B cell (primary cell): ENCODE measurements at regions not wholly inside any gene's neighbourhood (a gene's known extent, or its start where the extent isn't known, plus 50 kb on each side); places are given as distances from the start of the nearest gene placed in this dataset.

Source experiments
- ATAC-seq: fragments of 200-7000 bp; cut with Tn5 transposase; one replicate; pipeline ENCODE4 v1.10.0; 2021; ENCODE audit warnings: low read depth, mild to moderate bottlenecking, moderate number of reproducible peaks, moderate library complexity
- CTCF ChIA-PET: fragments of 350-600 bp; sonication (Branson Sonifier 250); formaldehyde crosslinking; loops from one replicate; lab custom pipeline; 2021; ENCODE audit warnings: antibody characterized with exemption, inconsistent platforms; lab: Charles Lee
- POLR2A ChIA-PET: fragments of 350-600 bp; sonication (Branson Sonifier 250); formaldehyde crosslinking; loops from one replicate; lab custom pipeline; 2021; ENCODE audit warnings: antibody characterized with exemption; lab: Charles Lee
- DNase-seq: peaks from one replicate; pipeline ENCODE4 v3.0.0; 2013
- H2AFZ ChIP-seq: 2 replicates; pipeline ENCODE4 v1.6.1; 2012; ENCODE audit warnings: mild to moderate bottlenecking, low read depth, low read length; ENCODE audit not compliant: insufficient read depth, poor library complexity, severe bottlenecking
- H3K27ac ChIP-seq, 2 donors: 1 replicate in 1 of 2; 2 replicates in 1 of 2; pipeline ENCODE4 v1.5.1; 2012 to 2013; ENCODE audit warnings: low read length in 2 of 2, mild to moderate bottlenecking in 2 of 2, moderate library complexity in 1 of 2
- H3K27me3 ChIP-seq, 4 experiments: fragments of 200-600 bp in 1 of 4; sonication (generic) in 1 of 4; replicated peaks in 1 of 4; 1 replicate in 2 of 4; 2 replicates in 2 of 4; pipeline versions ENCODE4 v1.6.1 to v1.7.0; 2013 to 2016; ENCODE audit warnings: low read length in 3 of 4, mild to moderate bottlenecking in 2 of 4, mixed read lengths in 1 of 4, moderate library complexity in 1 of 4; ENCODE audit not compliant: insufficient read depth in 4 of 4, control insufficient read depth in 3 of 4; ENCODE audit errors: control extremely low read depth in 1 of 4
- H3K36me3 ChIP-seq, 2 experiments: replicated peaks in 1 of 2; 1 replicate in 1 of 2; 2 replicates in 1 of 2; pipeline versions ENCODE4 v1.6.1 to v1.7.1; 2013; ENCODE audit warnings: low read length in 1 of 2; ENCODE audit not compliant: insufficient read depth in 2 of 2, control insufficient read depth in 1 of 2; ENCODE audit errors: control extremely low read depth in 1 of 2, extremely low read depth in 1 of 2
- H3K4me1 ChIP-seq, 2 donors: fragments of 200-600 bp in 1 of 2; sonication (generic) in 1 of 2; 1 replicate in 1 of 2; 2 replicates in 1 of 2; pipeline versions ENCODE4 v1.5.1 to v1.6.1; 2013 to 2017; ENCODE audit warnings: low read length in 2 of 2; ENCODE audit not compliant: control insufficient read depth in 2 of 2, insufficient read depth in 2 of 2
- H3K4me2 ChIP-seq: replicated peaks from 2 replicates; pipeline ENCODE3; 2012; ENCODE audit warnings: mild to moderate bottlenecking, low read depth, low read length; ENCODE audit not compliant: poor library complexity, severe bottlenecking
- H3K4me3 ChIP-seq, 5 experiments: fragments of 200-600 bp in 1 of 5; sonication (generic) in 1 of 5; 1 replicate in 3 of 5; 2 replicates in 2 of 5; pipeline versions ENCODE4 v1.5.1 to v1.7.0; 2011 to 2016; ENCODE audit warnings: low read length in 4 of 5, mild to moderate bottlenecking in 4 of 5, low read depth in 2 of 5, control low read depth in 1 of 5, moderate library complexity in 1 of 5; ENCODE audit not compliant: insufficient read depth in 1 of 5; ENCODE audit errors: control extremely low read depth in 1 of 5, extremely low read depth in 1 of 5
- H3K79me2 ChIP-seq: fragments of 200-600 bp; sonication (generic); one replicate; pipeline ENCODE4 v1.6.0; 2016; ENCODE audit warnings: low read length; ENCODE audit not compliant: control insufficient read depth, insufficient read depth
- H3K9ac ChIP-seq: fragments of 200-600 bp; sonication (generic); 2 replicates; pipeline ENCODE4 v1.6.1; 2017; ENCODE audit warnings: mild to moderate bottlenecking, low read length, moderate library complexity
- H3K9me3 ChIP-seq, 3 donors: one replicate each; pipeline versions ENCODE4 v1.6.1 to v1.7.1; 2013; ENCODE audit warnings: low read length in 2 of 3; ENCODE audit not compliant: control insufficient read depth in 2 of 3, insufficient read depth in 1 of 3; ENCODE audit errors: control extremely low read depth in 1 of 3
- H4K20me1 ChIP-seq: 2 replicates; pipeline ENCODE4 v1.6.0; 2012; ENCODE audit warnings: mild to moderate bottlenecking, low read length; ENCODE audit not compliant: insufficient read depth, control insufficient read depth, poor library complexity, severe bottlenecking
- H3K27ac Mint-ChIP-seq: one replicate; pipeline ENCODE4 v1.8.0; 2021; ENCODE audit warnings: mixed read lengths
- H3K27me3 Mint-ChIP-seq: one replicate; pipeline ENCODE4 v1.8.0; 2021; ENCODE audit warnings: mixed read lengths
- H3K4me1 Mint-ChIP-seq: one replicate; pipeline ENCODE4 v1.8.0; 2021; ENCODE audit warnings: mixed read lengths
- H3K4me3 Mint-ChIP-seq: one replicate; pipeline ENCODE4 v1.8.0; 2021; ENCODE audit warnings: mixed read lengths
- H3K9me3 Mint-ChIP-seq: one replicate; pipeline ENCODE4 v1.8.0; 2022; ENCODE audit warnings: mixed read lengths; ENCODE audit not compliant: insufficient read depth
- EZH2 ChIP-seq: IDR thresholded peaks from 2 replicates; pipeline ENCODE4 v1.6.1; 2012; ENCODE audit warnings: borderline replicate concordance, low read depth, mild to moderate bottlenecking, moderate library complexity, low read length; ENCODE audit not compliant: insufficient read depth, poor library complexity, severe bottlenecking
- WGBS: methylation state at CpG from one replicate; pipeline ENCODE4 v1.1.5; 2013; ENCODE audit warnings: missing lambda C conversion rate; ENCODE audit not compliant: insufficient coverage; 5-methylcytosine and 5-hydroxymethylcytosine counted together
- intact Hi-C: fragments of 100-400 bp; cut with micrococcal nuclease; formaldehyde crosslinking; loops from one replicate; pipeline ENCODE4 v1.10.0; 2022
- TF ChIP-seq, protein P1 (sequence below): fragments of 200-600 bp; IDR thresholded peaks from one replicate; pipeline ENCODE4 v1.8.0; 2022; ENCODE audit warnings: antibody characterized with exemption, mild to moderate bottlenecking

GRCh38 chr3:27794211-27794610, 72.1 kb upstream of the EOMES start:
- no CpG with 5 or more reads among the region's 4 CpGs for WGBS
- no peaks in the 10 kb centered on the region for H3K4me1 Mint-ChIP-seq
- no peak for DNase-seq
- Histone ChIP-seq H3K4me2 (no peak overlapping the region), H3K4me3 (no peak overlapping the region), H3K36me3 (no peaks in the 10 kb centered on the region), H3K9me3 (peaks cover 0 to 1% (median 0%) of the 10 kb centered on the region in 3 donors), H3K9ac (no peak overlapping the region), H3K27me3 (no peaks in the 10 kb centered on the region), H2AFZ (no peak overlapping the region), H3K27ac (no peak overlapping the region), H4K20me1 (no peaks in the 10 kb centered on the region), H3K79me2 (no peaks in the 10 kb centered on the region), H3K4me1 (no peaks in the 10 kb centered on the region)
- H3K27ac Mint-ChIP-seq = no peak overlapping the region
- TF ChIP-seq, protein P1, sequence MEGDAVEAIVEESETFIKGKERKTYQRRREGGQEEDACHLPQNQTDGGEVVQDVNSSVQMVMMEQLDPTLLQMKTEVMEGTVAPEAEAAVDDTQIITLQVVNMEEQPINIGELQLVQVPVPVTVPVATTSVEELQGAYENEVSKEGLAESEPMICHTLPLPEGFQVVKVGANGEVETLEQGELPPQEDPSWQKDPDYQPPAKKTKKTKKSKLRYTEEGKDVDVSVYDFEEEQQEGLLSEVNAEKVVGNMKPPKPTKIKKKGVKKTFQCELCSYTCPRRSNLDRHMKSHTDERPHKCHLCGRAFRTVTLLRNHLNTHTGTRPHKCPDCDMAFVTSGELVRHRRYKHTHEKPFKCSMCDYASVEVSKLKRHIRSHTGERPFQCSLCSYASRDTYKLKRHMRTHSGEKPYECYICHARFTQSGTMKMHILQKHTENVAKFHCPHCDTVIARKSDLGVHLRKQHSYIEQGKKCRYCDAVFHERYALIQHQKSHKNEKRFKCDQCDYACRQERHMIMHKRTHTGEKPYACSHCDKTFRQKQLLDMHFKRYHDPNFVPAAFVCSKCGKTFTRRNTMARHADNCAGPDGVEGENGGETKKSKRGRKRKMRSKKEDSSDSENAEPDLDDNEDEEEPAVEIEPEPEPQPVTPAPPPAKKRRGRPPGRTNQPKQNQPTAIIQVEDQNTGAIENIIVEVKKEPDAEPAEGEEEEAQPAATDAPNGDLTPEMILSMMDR = no peak
- TF ChIP-seq EZH2 = no peak
- POLR2A ChIA-PET = no interaction called here
- H3K9me3 Mint-ChIP-seq = no peaks in the 10 kb centered on the region
- no peak for ATAC-seq
- H3K27me3 Mint-ChIP-seq = peaks cover 7% of the 10 kb centered on the region
- intact Hi-C loops = no loop called here
- H3K4me3 Mint-ChIP-seq = no peak overlapping the region
- CTCF ChIA-PET = no interaction called here

GRCh38 chr3:27796365-27796875, 74.3 kb upstream of the EOMES start:
- Histone ChIP-seq H3K4me2 (no peak overlapping the region), H3K9ac (no peak overlapping the region), H4K20me1 (no peaks in the 10 kb centered on the region), H3K36me3 (no peaks in the 10 kb centered on the region), H3K9me3 (peaks cover 0 to 1% (median 0%) of the 10 kb centered on the region in 3 donors), H3K27me3 (no peaks in the 10 kb centered on the region), H2AFZ (no peak overlapping the region), H3K27ac (no peak overlapping the region), H3K4me3 (no peak overlapping the region), H3K4me1 (no peaks in the 10 kb centered on the region), H3K79me2 (no peaks in the 10 kb centered on the region)
- DNase-seq (no peak), ATAC-seq (no peak)
- no peaks in the 10 kb centered on the region for H3K4me1 Mint-ChIP-seq
- H3K27me3 Mint-ChIP-seq = peaks cover 7% of the 10 kb centered on the region
- H3K4me3 Mint-ChIP-seq = no peak overlapping the region
- intact Hi-C loops = no loop called here
- H3K9me3 Mint-ChIP-seq = no peaks in the 10 kb centered on the region
- TF ChIP-seq, protein P1 = no peak
- TF ChIP-seq EZH2 = no peak
- H3K27ac Mint-ChIP-seq = no peak overlapping the region
- no CpG with 5 or more reads among the region's 4 CpGs for WGBS
- ChIA-PET POLR2A (no interaction called here), CTCF (no interaction called here)
